ENCODE measurements at regions not wholly inside any gene's neighbourhood (a gene's known extent, or its start where the extent isn't known, plus 50 kb on each side); places are given as distances from the start of the nearest gene placed in this dataset.

DNA sequence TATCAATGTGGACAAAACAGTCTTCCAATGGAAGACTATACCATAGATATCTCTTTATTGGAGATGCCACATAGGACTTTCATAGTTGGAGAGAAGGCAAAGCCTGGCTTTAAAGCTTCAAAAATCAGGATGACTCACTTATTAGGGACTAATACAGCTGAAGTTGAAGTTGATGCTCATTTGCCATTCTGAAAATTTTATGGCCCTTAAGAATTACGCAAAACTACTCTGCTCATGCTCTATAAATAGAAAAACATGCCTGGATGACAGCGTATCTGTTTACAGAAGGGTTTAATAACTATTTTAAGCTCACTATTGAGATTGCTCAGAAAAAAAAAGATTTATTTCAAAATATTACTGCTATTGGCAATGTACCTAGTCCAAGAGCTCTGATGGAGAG, 155.5 kb upstream of the DST start:
- H3K9ac ChIP-seq (ENCODE audit: low read depth, low read length, poor library complexity, severe bottlenecking) = no peak overlapping the region

DNA sequence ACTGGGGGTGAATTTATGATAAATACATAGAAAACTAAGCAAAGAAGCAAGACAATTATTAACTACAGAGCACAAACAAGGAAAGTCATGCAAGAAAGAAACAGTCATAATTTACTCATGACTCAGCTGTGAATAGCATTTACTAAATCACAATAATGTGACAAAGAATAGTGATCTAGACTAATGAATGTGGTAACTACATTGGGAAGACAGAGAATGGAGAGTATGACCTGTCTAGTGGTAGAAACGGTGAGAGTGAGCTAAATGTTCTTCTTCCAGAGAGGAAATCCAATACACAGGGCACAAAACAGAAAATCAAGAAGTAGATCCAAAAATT, 153.5 kb upstream of the DST start:
- no peak overlapping the region for H2AFZ ChIP-seq (ENCODE audit: low read length)
- H3K79me2 ChIP-seq (ENCODE audit: insufficient read depth, low read length) = peaks cover 4% of the 10 kb centered on the region; the same call in 1 of the 2 replicates
- H3K4me1 ChIP-seq (ENCODE audit: insufficient read depth, low read length, poor library complexity, severe bottlenecking) = no peaks in the 10 kb centered on the region
- no peaks in the 10 kb centered on the region for H3K27me3 ChIP-seq (ENCODE audit: insufficient read depth, low read length, poor library complexity, severe bottlenecking)
- no peaks in the 10 kb centered on the region for H3K9me3 ChIP-seq (ENCODE audit: insufficient read depth, low read depth, low read length)
- H3F3A ChIP-seq (ENCODE audit: low read depth) = no peaks in the 10 kb centered on the region
- H4K20me1 ChIP-seq (ENCODE audit: insufficient read depth, low read length, poor library complexity, severe bottlenecking) = no peaks in the 10 kb centered on the region
- H3K4me2 ChIP-seq (ENCODE audit: low read depth, low read length, poor library complexity, severe bottlenecking) = no peak overlapping the region
- no peak overlapping the region for H3K9ac ChIP-seq (ENCODE audit: low read depth, low read length, poor library complexity, severe bottlenecking)
- no peaks in the 10 kb centered on the region for H3K36me3 ChIP-seq (ENCODE audit: insufficient read depth, low read length)
- H3K4me3 ChIP-seq (ENCODE audit: low read length, poor library complexity, severe bottlenecking) = no peak overlapping the region
- TF ChIP-seq CTCF (conservative IDR thresholded peaks at IDR 0.05; ENCODE audit: low read length) = no peak
- no peak for TF ChIP-seq EZH2phosphoT487 (IDR thresholded peaks at IDR 0.05; ENCODE audit: borderline replicate concordance)
- no peaks in the 10 kb centered on the region for H3K9me2 ChIP-seq (replicated peaks; ENCODE audit: low read depth, low read length)

More for the DNA sequence above, 155.5 kb upstream of the DST start:
- no peak overlapping the region for H3K4me2 ChIP-seq (ENCODE audit: low read depth, low read length, poor library complexity, severe bottlenecking)
- no peaks in the 10 kb centered on the region for H4K20me1 ChIP-seq (ENCODE audit: insufficient read depth, low read length, poor library complexity, severe bottlenecking)
- H3K4me3 ChIP-seq (ENCODE audit: low read length, poor library complexity, severe bottlenecking) = no peak overlapping the region
- H3K36me3 ChIP-seq (ENCODE audit: insufficient read depth, low read length) = no peaks in the 10 kb centered on the region
- no peaks in the 10 kb centered on the region for H3K9me3 ChIP-seq (ENCODE audit: insufficient read depth, low read depth, low read length)
- H2AFZ ChIP-seq (ENCODE audit: low read length) = no peak overlapping the region
- no peaks in the 10 kb centered on the region for H3F3A ChIP-seq (ENCODE audit: low read depth)
- TF ChIP-seq CTCF (conservative IDR thresholded peaks at IDR 0.05; ENCODE audit: low read length) (no peak), EZH2phosphoT487 (IDR thresholded peaks at IDR 0.05; ENCODE audit: borderline replicate concordance) (no peak)
- H3K4me1 ChIP-seq (ENCODE audit: insufficient read depth, low read length, poor library complexity, severe bottlenecking) = no peaks in the 10 kb centered on the region
- H3K9me2 ChIP-seq (replicated peaks; ENCODE audit: low read depth, low read length) = no peaks in the 10 kb centered on the region
- no peaks in the 10 kb centered on the region; the same call in 1 of the 2 replicates for H3K79me2 ChIP-seq (ENCODE audit: insufficient read depth, low read length)
- no peaks in the 10 kb centered on the region for H3K27me3 ChIP-seq (ENCODE audit: insufficient read depth, low read length, poor library complexity, severe bottlenecking)

DNA sequence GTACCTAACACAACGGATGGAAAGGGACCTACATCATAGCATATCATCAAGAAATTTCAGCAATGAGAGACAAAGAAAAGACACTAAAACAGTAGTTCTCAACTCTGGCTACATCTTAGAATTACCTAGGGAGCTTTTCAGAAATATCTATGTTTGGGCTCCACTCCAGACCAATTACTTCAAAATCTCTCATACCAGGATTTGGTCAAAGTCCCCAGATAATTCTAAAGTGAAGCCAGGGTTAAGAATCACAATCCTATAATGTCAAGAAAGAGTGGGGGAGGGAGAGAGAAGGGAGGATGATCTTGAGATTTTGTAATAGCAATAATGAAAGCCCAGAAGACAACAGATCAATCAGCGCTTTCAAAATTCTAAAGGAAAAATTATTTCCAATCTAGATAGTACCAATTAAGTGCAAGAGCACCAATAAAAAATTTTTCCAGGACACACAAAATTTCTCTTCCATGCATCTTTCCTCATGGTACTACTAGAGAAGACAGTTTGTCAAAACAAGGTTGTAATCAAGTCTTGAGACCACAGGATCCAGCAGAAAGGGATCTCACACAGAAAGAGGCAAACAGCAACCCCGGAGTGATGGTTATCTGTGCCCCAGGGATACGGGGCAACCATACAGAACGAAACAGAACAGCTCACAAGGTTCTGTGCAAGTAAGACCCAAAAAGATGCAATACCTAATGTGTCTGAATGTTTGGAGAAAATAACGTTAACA, 152.9 kb upstream of the DST start:
- Histone ChIP-seq H3K9me2 (replicated peaks; ENCODE audit: low read depth, low read length) (no peaks in the 10 kb centered on the region), H3K4me2 (ENCODE audit: low read depth, low read length, poor library complexity, severe bottlenecking) (no peak overlapping the region), H3K9ac (ENCODE audit: low read depth, low read length, poor library complexity, severe bottlenecking) (no peak overlapping the region), H2AFZ (ENCODE audit: low read length) (no peak overlapping the region), H3K79me2 (ENCODE audit: insufficient read depth, low read length) (peaks cover 4% of the 10 kb centered on the region; the same call in 1 of the 2 replicates), H3K9me3 (ENCODE audit: insufficient read depth, low read depth, low read length) (no peaks in the 10 kb centered on the region), H3K4me1 (ENCODE audit: insufficient read depth, low read length, poor library complexity, severe bottlenecking) (no peaks in the 10 kb centered on the region), H3F3A (ENCODE audit: low read depth) (no peaks in the 10 kb centered on the region), H3K4me3 (ENCODE audit: low read length, poor library complexity, severe bottlenecking) (no peak overlapping the region), H4K20me1 (ENCODE audit: insufficient read depth, low read length, poor library complexity, severe bottlenecking) (no peaks in the 10 kb centered on the region), H3K36me3 (ENCODE audit: insufficient read depth, low read length) (no peaks in the 10 kb centered on the region), H3K27me3 (ENCODE audit: insufficient read depth, low read length, poor library complexity, severe bottlenecking) (no peaks in the 10 kb centered on the region)
- TF ChIP-seq EZH2phosphoT487 (IDR thresholded peaks at IDR 0.05; ENCODE audit: borderline replicate concordance) (no peak), CTCF (conservative IDR thresholded peaks at IDR 0.05; ENCODE audit: low read length) (no peak)
